ENCODE measurements at regions not wholly inside any gene's neighbourhood (a gene's known extent, or its start where the extent isn't known, plus 50 kb on each side); places are given as distances from the start of the nearest gene placed in this dataset.

DNA sequence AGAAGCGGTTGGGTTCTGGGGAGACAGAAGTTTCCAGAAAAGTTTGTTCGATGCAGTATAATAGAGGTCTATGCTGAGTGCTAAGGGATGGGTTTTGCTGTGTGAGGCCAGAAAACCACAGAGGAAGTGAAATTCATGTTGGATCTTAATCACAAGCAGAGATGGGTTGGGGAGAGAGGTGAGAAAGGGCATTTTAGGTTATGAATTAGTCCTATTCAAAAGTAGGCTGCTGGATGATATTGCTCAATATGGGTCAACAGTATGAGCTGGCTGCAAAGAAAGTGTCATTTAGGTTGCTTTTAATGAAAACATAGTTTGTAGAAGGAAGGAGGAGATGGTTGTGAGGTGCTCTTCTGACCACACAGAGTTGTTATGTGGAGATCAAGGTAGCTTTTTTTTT is 118.8 kb upstream of the LHCGR start:
- Histone ChIP-seq H3K36me3 (ENCODE audit: insufficient read depth, insufficient read length, low read length) (no peaks in the 10 kb centered on the region), H3K9ac (ENCODE audit: insufficient read length, low read depth) (no peak overlapping the region), H3K27me3 (ENCODE audit: insufficient read depth, insufficient read length) (no peaks in the 10 kb centered on the region), H3K4me1 (ENCODE audit: insufficient read depth, insufficient read length) (peaks cover 2% of the 10 kb centered on the region), H3K4me3 (ENCODE audit: insufficient read length, low read depth) (no peak overlapping the region), H3K9me3 (ENCODE audit: insufficient read depth, low read length) (no peaks in the 10 kb centered on the region)
- no peak for DNase-seq (ENCODE audit: low read depth, low spot score)
- TF ChIP-seq YY1 (IDR thresholded peaks at IDR 0.05; ENCODE audit: insufficient read depth, insufficient read length) (no peak), SUZ12 (IDR thresholded peaks at IDR 0.05; ENCODE audit: extremely low read depth, insufficient read depth, insufficient read length) (no peak), ZNF274 (IDR thresholded peaks at IDR 0.05; ENCODE audit: low read depth, low read length) (no peak)

DNA sequence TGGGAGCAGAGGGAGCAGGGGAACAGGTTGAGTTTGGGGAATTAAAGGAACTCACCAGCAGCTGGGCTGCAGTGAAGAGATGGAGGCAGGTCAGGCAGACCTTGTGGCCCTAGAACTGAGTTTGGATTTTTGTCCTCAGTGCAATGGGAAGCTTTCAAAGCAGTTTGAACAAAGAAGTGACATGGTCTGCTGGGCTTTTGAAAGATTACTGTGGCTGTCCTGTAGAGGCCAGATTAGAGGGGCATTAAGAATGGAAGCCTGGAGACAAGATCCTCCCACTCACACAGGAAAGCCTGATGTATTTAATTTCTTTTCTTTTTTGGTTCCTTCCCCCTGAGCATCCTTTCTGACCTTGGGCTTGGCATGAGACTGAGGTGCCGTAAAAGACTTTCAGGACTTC is 118.1 kb upstream of the LHCGR start:
- no peak overlapping the region for H3K4me3 ChIP-seq (ENCODE audit: insufficient read length, low read depth)
- H3K9me3 ChIP-seq (ENCODE audit: insufficient read depth, low read length): no peaks in the 10 kb centered on the region

GRCh38 chr2:48870942-48871341 is 115.4 kb upstream of the LHCGR start:
- H3K4me3 ChIP-seq (ENCODE audit: insufficient read length, low read depth): no peak overlapping the region
- no peaks in the 10 kb centered on the region for H3K9me3 ChIP-seq (ENCODE audit: insufficient read depth, low read length)
- DNase-seq (ENCODE audit: low read depth, low spot score): no peak
- peaks cover 2% of the 10 kb centered on the region for H3K4me1 ChIP-seq (ENCODE audit: insufficient read depth, insufficient read length)
- H3K36me3 ChIP-seq (ENCODE audit: insufficient read depth, insufficient read length, low read length): no peaks in the 10 kb centered on the region
- no peak for TF ChIP-seq SUZ12 (IDR thresholded peaks at IDR 0.05; ENCODE audit: extremely low read depth, insufficient read depth, insufficient read length)
- no peak for TF ChIP-seq ZNF274 (IDR thresholded peaks at IDR 0.05; ENCODE audit: low read depth, low read length)
- no peak for TF ChIP-seq YY1 (IDR thresholded peaks at IDR 0.05; ENCODE audit: insufficient read depth, insufficient read length)
- H3K9ac ChIP-seq (ENCODE audit: insufficient read length, low read depth): no peak overlapping the region
- H3K27me3 ChIP-seq (ENCODE audit: insufficient read depth, insufficient read length): no peaks in the 10 kb centered on the region

More for the DNA sequence above, 118.1 kb upstream of the LHCGR start:
- no peak for DNase-seq (ENCODE audit: low read depth, low spot score)
- H3K27me3 ChIP-seq (ENCODE audit: insufficient read depth, insufficient read length): no peaks in the 10 kb centered on the region
- peaks cover 2% of the 10 kb centered on the region for H3K4me1 ChIP-seq (ENCODE audit: insufficient read depth, insufficient read length)
- no peak overlapping the region for H3K9ac ChIP-seq (ENCODE audit: insufficient read length, low read depth)
- TF ChIP-seq SUZ12 (IDR thresholded peaks at IDR 0.05; ENCODE audit: extremely low read depth, insufficient read depth, insufficient read length) (no peak), ZNF274 (IDR thresholded peaks at IDR 0.05; ENCODE audit: low read depth, low read length) (no peak), YY1 (IDR thresholded peaks at IDR 0.05; ENCODE audit: insufficient read depth, insufficient read length) (no peak)
- H3K36me3 ChIP-seq (ENCODE audit: insufficient read depth, insufficient read length, low read length): no peaks in the 10 kb centered on the region

GRCh38 chr2:48870503-48870902 is 115.0 kb upstream of the LHCGR start:
- no peak for TF ChIP-seq ZNF274 (IDR thresholded peaks at IDR 0.05; ENCODE audit: low read depth, low read length)
- DNase-seq (ENCODE audit: low read depth, low spot score): peak; percentile 20
- Histone ChIP-seq H3K9ac (ENCODE audit: insufficient read length, low read depth) (no peak overlapping the region), H3K4me1 (ENCODE audit: insufficient read depth, insufficient read length) (peaks cover 2% of the 10 kb centered on the region), H3K27me3 (ENCODE audit: insufficient read depth, insufficient read length) (no peaks in the 10 kb centered on the region), H3K4me3 (ENCODE audit: insufficient read length, low read depth) (no peak overlapping the region), H3K36me3 (ENCODE audit: insufficient read depth, insufficient read length, low read length) (no peaks in the 10 kb centered on the region), H3K9me3 (ENCODE audit: insufficient read depth, low read length) (no peaks in the 10 kb centered on the region)

GRCh38 chr2:48865704-48866103 is 110.2 kb upstream of the LHCGR start:
- Histone ChIP-seq H3K36me3 (ENCODE audit: insufficient read depth, insufficient read length, low read length) (no peaks in the 10 kb centered on the region), H3K4me1 (ENCODE audit: insufficient read depth, insufficient read length) (peaks cover 2% of the 10 kb centered on the region), H3K9ac (ENCODE audit: insufficient read length, low read depth) (no peak overlapping the region), H3K27me3 (ENCODE audit: insufficient read depth, insufficient read length) (no peaks in the 10 kb centered on the region), H3K9me3 (ENCODE audit: insufficient read depth, low read length) (no peaks in the 10 kb centered on the region), H3K4me3 (ENCODE audit: insufficient read length, low read depth) (no peak overlapping the region)
- DNase-seq (ENCODE audit: low read depth, low spot score): no peak
- TF ChIP-seq ZNF274 (IDR thresholded peaks at IDR 0.05; ENCODE audit: low read depth, low read length) (no peak), SUZ12 (IDR thresholded peaks at IDR 0.05; ENCODE audit: extremely low read depth, insufficient read depth, insufficient read length) (no peak), YY1 (IDR thresholded peaks at IDR 0.05; ENCODE audit: insufficient read depth, insufficient read length) (no peak)

GRCh38 chr2:48860380-48860779 is 104.9 kb upstream of the LHCGR start:
- Histone ChIP-seq H3K27me3 (ENCODE audit: insufficient read depth, insufficient read length) (no peaks in the 10 kb centered on the region), H3K9ac (ENCODE audit: insufficient read length, low read depth) (no peak overlapping the region)

DNA sequence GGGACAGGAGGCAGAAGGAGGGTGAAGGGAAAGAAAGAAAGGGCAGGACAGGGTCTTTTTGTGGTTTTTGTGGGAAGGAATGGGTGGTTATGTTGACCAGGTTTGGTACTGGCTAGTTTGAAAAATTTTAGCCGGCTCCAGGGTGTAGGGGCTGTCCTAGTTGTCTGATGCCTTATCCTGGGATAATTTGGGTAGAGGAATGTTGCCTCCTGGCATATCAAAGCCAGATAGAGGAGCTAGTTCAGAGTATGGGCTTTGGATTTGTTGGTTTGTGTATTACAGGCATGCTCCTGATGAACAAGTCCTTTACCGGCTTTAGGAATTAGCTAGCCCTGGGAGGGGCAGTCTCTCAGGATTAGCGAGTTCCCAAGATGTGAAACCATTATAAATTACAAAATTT is 101.1 kb upstream of the LHCGR start:
- Histone ChIP-seq H3K36me3 (ENCODE audit: insufficient read depth, insufficient read length, low read length) (no peaks in the 10 kb centered on the region), H3K4me3 (ENCODE audit: insufficient read length, low read depth) (no peak overlapping the region), H3K27me3 (ENCODE audit: insufficient read depth, insufficient read length) (no peaks in the 10 kb centered on the region), H3K9me3 (ENCODE audit: insufficient read depth, low read length) (no peaks in the 10 kb centered on the region), H3K9ac (ENCODE audit: insufficient read length, low read depth) (no peak overlapping the region), H3K4me1 (ENCODE audit: insufficient read depth, insufficient read length) (no peaks in the 10 kb centered on the region)
- DNase-seq (ENCODE audit: low read depth, low spot score): no peak
- TF ChIP-seq YY1 (IDR thresholded peaks at IDR 0.05; ENCODE audit: insufficient read depth, insufficient read length): no peak
- no peak for TF ChIP-seq SUZ12 (IDR thresholded peaks at IDR 0.05; ENCODE audit: extremely low read depth, insufficient read depth, insufficient read length)
- TF ChIP-seq ZNF274 (IDR thresholded peaks at IDR 0.05; ENCODE audit: low read depth, low read length): no peak

More at GRCh38 chr2:48860380-48860779, 104.9 kb upstream of the LHCGR start:
- TF ChIP-seq YY1 (IDR thresholded peaks at IDR 0.05; ENCODE audit: insufficient read depth, insufficient read length): no peak
- no peak for DNase-seq (ENCODE audit: low read depth, low spot score)
- Histone ChIP-seq H3K36me3 (ENCODE audit: insufficient read depth, insufficient read length, low read length) (no peaks in the 10 kb centered on the region), H3K4me3 (ENCODE audit: insufficient read length, low read depth) (no peak overlapping the region), H3K4me1 (ENCODE audit: insufficient read depth, insufficient read length) (no peaks in the 10 kb centered on the region), H3K9me3 (ENCODE audit: insufficient read depth, low read length) (no peaks in the 10 kb centered on the region)

- no peak overlapping the region for H3K9ac ChIP-seq (ENCODE audit: insufficient read length, low read depth)
- no peak for TF ChIP-seq ZNF274 (IDR thresholded peaks at IDR 0.05; ENCODE audit: low read depth, low read length)
- no peak for TF ChIP-seq SUZ12 (IDR thresholded peaks at IDR 0.05; ENCODE audit: extremely low read depth, insufficient read depth, insufficient read length)
- no peak for TF ChIP-seq YY1 (IDR thresholded peaks at IDR 0.05; ENCODE audit: insufficient read depth, insufficient read length)
- H3K4me1 ChIP-seq (ENCODE audit: insufficient read depth, insufficient read length): no peaks in the 10 kb centered on the region
- H3K4me3 ChIP-seq (ENCODE audit: insufficient read length, low read depth): no peak overlapping the region
- no peaks in the 10 kb centered on the region for H3K36me3 ChIP-seq (ENCODE audit: insufficient read depth, insufficient read length, low read length)
- no peaks in the 10 kb centered on the region for H3K27me3 ChIP-seq (ENCODE audit: insufficient read depth, insufficient read length)
- H3K9me3 ChIP-seq (ENCODE audit: insufficient read depth, low read length): no peaks in the 10 kb centered on the region
- no peak for DNase-seq (ENCODE audit: low read depth, low spot score)
Measured at GRCh38 chr2:48856144-48856543, 100.6 kb upstream of the LHCGR start.

Data from NT2/D1 (cell line).